ENCODE measurements at regions not wholly inside any gene's neighbourhood (a gene's known extent, or its start where the extent isn't known, plus 50 kb on each side); places are given as distances from the start of the nearest gene placed in this dataset.

GRCh38 chr1:238465449-238465848, 574.7 kb upstream of the ZP4 start:
- no peak for TF ChIP-seq CTCF (IDR thresholded peaks at IDR 0.05; ENCODE audit: low read depth, low read length, missing input control)
- TF ChIP-seq TAF1 (conservative IDR thresholded peaks at IDR 0.05) = no peak
- TF ChIP-seq JUND (IDR thresholded peaks at IDR 0.05) = no peak
- no peak for TF ChIP-seq YY1 (IDR thresholded peaks at IDR 0.05)
- TF ChIP-seq, protein P1, sequence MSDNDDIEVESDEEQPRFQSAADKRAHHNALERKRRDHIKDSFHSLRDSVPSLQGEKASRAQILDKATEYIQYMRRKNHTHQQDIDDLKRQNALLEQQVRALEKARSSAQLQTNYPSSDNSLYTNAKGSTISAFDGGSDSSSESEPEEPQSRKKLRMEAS (IDR thresholded peaks at IDR 0.05) = no peak
- TF ChIP-seq, protein P2, sequence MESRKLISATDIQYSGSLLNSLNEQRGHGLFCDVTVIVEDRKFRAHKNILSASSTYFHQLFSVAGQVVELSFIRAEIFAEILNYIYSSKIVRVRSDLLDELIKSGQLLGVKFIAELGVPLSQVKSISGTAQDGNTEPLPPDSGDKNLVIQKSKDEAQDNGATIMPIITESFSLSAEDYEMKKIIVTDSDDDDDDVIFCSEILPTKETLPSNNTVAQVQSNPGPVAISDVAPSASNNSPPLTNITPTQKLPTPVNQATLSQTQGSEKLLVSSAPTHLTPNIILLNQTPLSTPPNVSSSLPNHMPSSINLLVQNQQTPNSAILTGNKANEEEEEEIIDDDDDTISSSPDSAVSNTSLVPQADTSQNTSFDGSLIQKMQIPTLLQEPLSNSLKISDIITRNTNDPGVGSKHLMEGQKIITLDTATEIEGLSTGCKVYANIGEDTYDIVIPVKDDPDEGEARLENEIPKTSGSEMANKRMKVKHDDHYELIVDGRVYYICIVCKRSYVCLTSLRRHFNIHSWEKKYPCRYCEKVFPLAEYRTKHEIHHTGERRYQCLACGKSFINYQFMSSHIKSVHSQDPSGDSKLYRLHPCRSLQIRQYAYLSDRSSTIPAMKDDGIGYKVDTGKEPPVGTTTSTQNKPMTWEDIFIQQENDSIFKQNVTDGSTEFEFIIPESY (IDR thresholded peaks at IDR 0.05) = no peak
- TF ChIP-seq RAD21 (IDR thresholded peaks at IDR 0.05) = no peak
